Neural cell (in vitro differentiated cells): ENCODE measurements at regions not wholly inside any gene's neighbourhood (a gene's known extent, or its start where the extent isn't known, plus 50 kb on each side); places are given as distances from the start of the nearest gene placed in this dataset.

ENCODE experiments used
- H2AFZ ChIP-seq: fragments of 200-600, 300-800 bp; sonication (generic), shearing (Covaris generic); 2 replicates; pipeline ENCODE4 v1.6.0; 2014; ENCODE audit warnings: low read depth, mild to moderate bottlenecking, antibody characterized with exemption, low read length, moderate library complexity
- H3F3A ChIP-seq: fragments of 200-600 bp; shearing (Covaris generic); 2 replicates; pipeline ENCODE4 v1.6.1; 2016; ENCODE audit warnings: mild to moderate bottlenecking, moderate library complexity, mixed read lengths, antibody characterized with exemption, low read length; ENCODE audit not compliant: insufficient read depth, poor library complexity, severe bottlenecking
- H3K27ac ChIP-seq: fragments of 200-600, 300-800 bp; sonication (generic), shearing (Covaris generic); 2 replicates; pipeline ENCODE4 v1.5.1; 2014; ENCODE audit warnings: mild to moderate bottlenecking, low read length, moderate library complexity
- H3K27me3 ChIP-seq: fragments of 300-800, 200-600 bp; sonication (generic), shearing (Covaris generic); 2 replicates; pipeline ENCODE4 v1.6.0; 2014; ENCODE audit warnings: mild to moderate bottlenecking, low read depth, low read length, moderate library complexity; ENCODE audit not compliant: insufficient read depth
- H3K36me3 ChIP-seq: fragments of 300-800, 200-600 bp; sonication (generic), shearing (Covaris generic); 2 replicates; pipeline ENCODE4 v1.5.1; 2014; ENCODE audit warnings: mild to moderate bottlenecking, antibody characterized with exemption, low read length, moderate library complexity; ENCODE audit not compliant: insufficient read depth
- H3K4me2 ChIP-seq: fragments of 300-800, 200-600 bp; sonication (generic), shearing (Covaris generic); 2 replicates; pipeline ENCODE4 v1.6.0; 2014; ENCODE audit warnings: mild to moderate bottlenecking, low read length
- H3K4me3 ChIP-seq: fragments of 300-800, 200-600 bp; sonication (generic), shearing (Covaris generic); 2 replicates; pipeline ENCODE4 v1.5.1; 2014; ENCODE audit warnings: mild to moderate bottlenecking, low read length, moderate library complexity
- H3K79me2 ChIP-seq: fragments of 200-600 bp; shearing (Covaris generic); replicated peaks from 2 replicates; pipeline ENCODE4 v1.6.0; 2014; ENCODE audit warnings: mild to moderate bottlenecking, low read length, moderate library complexity; ENCODE audit not compliant: insufficient read depth
- H3K9ac ChIP-seq: fragments of 300-800, 200-600 bp; sonication (generic), shearing (Covaris generic); 2 replicates; pipeline ENCODE4 v1.6.1; 2016; ENCODE audit warnings: mild to moderate bottlenecking, low read length, mixed read lengths
- H3K9me2 ChIP-seq: fragments of 200-600 bp; shearing (Covaris generic); 2 replicates; pipeline ENCODE4 v1.6.1; 2016; ENCODE audit warnings: mild to moderate bottlenecking, low read length, mixed read lengths; ENCODE audit not compliant: insufficient read depth
- H3K9me3 ChIP-seq: fragments of 200-600, 300-800 bp; sonication (generic), shearing (Covaris generic); 2 replicates; pipeline ENCODE4 v1.6.1; 2016; ENCODE audit warnings: mild to moderate bottlenecking, mixed run types, low read length, moderate library complexity, mixed read lengths
- H4K20me1 ChIP-seq: fragments of 200-600 bp; shearing (Covaris generic); 2 replicates; pipeline ENCODE4 v1.6.1; 2016; ENCODE audit warnings: mild to moderate bottlenecking, mixed run types; ENCODE audit not compliant: insufficient read depth
- EP300 ChIP-seq: fragments of 450-650 bp; conservative IDR thresholded peaks from 2 replicates; pipeline ENCODE4 v1.6.1; 2014; ENCODE audit warnings: antibody characterized with exemption, mild to moderate bottlenecking, moderate library complexity; ENCODE audit not compliant: poor library complexity, severe bottlenecking
- EZH2 ChIP-seq: fragments of 200-600, 300-800 bp; shearing (Covaris generic), sonication (generic); IDR thresholded peaks from 2 replicates; pipeline ENCODE4 v1.6.1; 2014; ENCODE audit warnings: antibody characterized with exemption, low read length, borderline replicate concordance, mild to moderate bottlenecking; ENCODE audit not compliant: insufficient read depth, poor library complexity, severe bottlenecking
- MXI1 ChIP-seq: fragments of 450-650 bp; conservative IDR thresholded peaks from 2 replicates; pipeline ENCODE4 v1.6.1; 2014; ENCODE audit warnings: antibody characterized with exemption, mild to moderate bottlenecking; ENCODE audit not compliant: poor library complexity, severe bottlenecking
- POLR2AphosphoS5 ChIP-seq: IDR thresholded peaks from 2 replicates; pipeline ENCODE4 v1.6.1; 2012
- RAD21 ChIP-seq: fragments of 450-650 bp; conservative IDR thresholded peaks from 2 replicates; pipeline ENCODE4 v1.6.1; 2014; ENCODE audit warnings: antibody characterized with exemption, mild to moderate bottlenecking, moderate library complexity
- REST ChIP-seq: IDR thresholded peaks from 2 replicates; pipeline ENCODE4 v1.6.1; 2012; ENCODE audit warnings: borderline replicate concordance
- SMC3 ChIP-seq: fragments of 450-650 bp; conservative IDR thresholded peaks from 2 replicates; pipeline ENCODE4 v1.6.1; 2014; ENCODE audit warnings: antibody characterized with exemption, mild to moderate bottlenecking, moderate library complexity; ENCODE audit not compliant: poor library complexity
- TAF1 ChIP-seq: IDR thresholded peaks from 2 replicates; pipeline ENCODE4 v1.6.1; 2012; ENCODE audit warnings: low read depth
- small RNA-seq, 3 experiments: library from RNA; depleted of rRNA; stranded (forward); fragments of <200 nt; gene quantifications; one replicate each; pipeline ENCODE3, GENCODE V24; 2012
- TF ChIP-seq, protein P1 (sequence below): fragments of 450-650 bp; IDR thresholded peaks from 2 replicates; pipeline ENCODE4 v1.5.1; 2014; ENCODE audit warnings: antibody characterized with exemption, mild to moderate bottlenecking, moderate library complexity; ENCODE audit not compliant: poor library complexity, severe bottlenecking

GRCh38 chr1:192108161-192108560, 50.1 kb upstream of the RGS18 start:
- no peaks in the 10 kb centered on the region for H4K20me1 ChIP-seq
- no peaks in the 10 kb centered on the region for H3K79me2 ChIP-seq
- H3K9me3 ChIP-seq = no peaks in the 10 kb centered on the region
- H3K9me2 ChIP-seq = no peaks in the 10 kb centered on the region
- no peak overlapping the region for H3K4me2 ChIP-seq
- H3K27me3 ChIP-seq = no peaks in the 10 kb centered on the region
- no peak overlapping the region for H3K27ac ChIP-seq
- no peak overlapping the region for H3K4me3 ChIP-seq
- H3K9ac ChIP-seq = no peak overlapping the region
- no peaks in the 10 kb centered on the region for H3K36me3 ChIP-seq
- no peak overlapping the region for H2AFZ ChIP-seq
- TF ChIP-seq, protein P1, sequence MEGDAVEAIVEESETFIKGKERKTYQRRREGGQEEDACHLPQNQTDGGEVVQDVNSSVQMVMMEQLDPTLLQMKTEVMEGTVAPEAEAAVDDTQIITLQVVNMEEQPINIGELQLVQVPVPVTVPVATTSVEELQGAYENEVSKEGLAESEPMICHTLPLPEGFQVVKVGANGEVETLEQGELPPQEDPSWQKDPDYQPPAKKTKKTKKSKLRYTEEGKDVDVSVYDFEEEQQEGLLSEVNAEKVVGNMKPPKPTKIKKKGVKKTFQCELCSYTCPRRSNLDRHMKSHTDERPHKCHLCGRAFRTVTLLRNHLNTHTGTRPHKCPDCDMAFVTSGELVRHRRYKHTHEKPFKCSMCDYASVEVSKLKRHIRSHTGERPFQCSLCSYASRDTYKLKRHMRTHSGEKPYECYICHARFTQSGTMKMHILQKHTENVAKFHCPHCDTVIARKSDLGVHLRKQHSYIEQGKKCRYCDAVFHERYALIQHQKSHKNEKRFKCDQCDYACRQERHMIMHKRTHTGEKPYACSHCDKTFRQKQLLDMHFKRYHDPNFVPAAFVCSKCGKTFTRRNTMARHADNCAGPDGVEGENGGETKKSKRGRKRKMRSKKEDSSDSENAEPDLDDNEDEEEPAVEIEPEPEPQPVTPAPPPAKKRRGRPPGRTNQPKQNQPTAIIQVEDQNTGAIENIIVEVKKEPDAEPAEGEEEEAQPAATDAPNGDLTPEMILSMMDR = no peak
- TF ChIP-seq MXI1 = no peak
- no peak for TF ChIP-seq POLR2AphosphoS5
- no peak for TF ChIP-seq EP300
- TF ChIP-seq RAD21 = no peak
- TF ChIP-seq REST = no peak
- TF ChIP-seq SMC3 = no peak
- no peak for TF ChIP-seq EZH2
- no peak for TF ChIP-seq TAF1
- H3F3A ChIP-seq = no peaks in the 10 kb centered on the region

Small RNA genes in the stretch of these regions (small RNA-seq; reads per million reads assigned to genes)
- gene AL139135.1 = 0 reads per million in 3 experiments
- gene AL713866.2 = 0 reads per million in 3 experiments
